NOMO-1 (cell line): ENCODE measurements at regions not wholly inside any gene's neighbourhood (a gene's known extent, or its start where the extent isn't known, plus 50 kb on each side); places are given as distances from the start of the nearest gene placed in this dataset.

Experiments
- DNase-seq, 2 experiments: peaks; one replicate each; lab custom pipeline; 2025; ENCODE audit not compliant: unreplicated experiment in 2 of 2; lab: John Stamatoyannopoulos, UW

DNA sequence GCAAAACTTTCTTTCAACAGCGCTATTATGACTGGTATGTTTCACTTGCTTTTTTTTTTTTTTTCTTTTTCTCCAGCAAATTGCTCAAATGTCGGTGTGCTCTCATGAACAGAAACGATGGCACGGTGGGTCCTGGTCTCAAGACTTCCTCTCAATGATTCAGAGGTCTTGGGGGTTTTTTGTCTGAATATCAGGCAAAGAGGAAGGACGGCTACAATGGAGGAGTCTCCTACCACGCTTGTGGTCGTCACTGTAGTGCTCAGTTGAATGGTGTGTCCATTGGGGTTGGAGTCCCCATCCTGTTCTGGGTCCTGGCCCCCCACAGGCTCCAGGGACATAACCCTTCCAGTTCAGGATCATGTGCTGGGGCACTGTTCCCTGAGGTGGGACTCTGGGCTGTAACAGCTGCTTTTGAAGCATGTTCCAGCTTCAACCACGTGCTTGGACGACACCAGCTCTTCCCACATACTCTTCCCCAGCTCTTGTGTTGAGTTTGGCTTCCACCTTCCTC, 266.7 kb upstream of the KLF6 start:
- DNase-seq = peak in 1 of 2 experiments; percentile 41

DNA sequence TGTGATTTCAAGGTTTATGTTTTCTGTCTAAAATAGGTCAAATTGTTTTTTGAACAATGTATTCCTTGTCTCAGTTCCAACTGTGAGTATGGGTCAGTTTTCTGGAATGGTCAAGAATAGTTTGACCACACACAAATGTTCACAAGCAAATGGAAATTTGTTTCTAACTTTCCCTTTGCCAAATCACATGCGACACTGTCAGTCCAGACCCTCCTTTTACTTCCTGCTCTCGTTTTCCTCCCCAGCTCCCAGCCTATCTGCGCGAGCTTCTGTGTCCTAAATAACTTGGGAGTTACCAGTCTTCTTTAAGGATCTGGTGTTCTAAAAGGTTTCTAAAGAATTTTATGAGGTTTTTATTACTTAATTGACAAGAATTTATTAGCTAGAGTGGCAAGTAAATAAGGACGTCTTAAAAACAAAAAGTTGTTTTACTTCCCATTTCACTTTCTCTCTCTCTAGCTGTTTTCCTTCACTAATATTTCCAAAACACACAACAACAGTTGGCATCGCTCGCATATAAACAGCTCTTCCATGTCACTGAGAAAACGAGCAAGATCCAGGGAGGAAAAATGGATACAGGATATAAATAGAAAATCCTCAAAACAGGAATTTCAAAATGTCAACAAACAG, 266.1 kb upstream of the KLF6 start:
- peak in 1 of 2 experiments; percentile 48 for DNase-seq

DNA sequence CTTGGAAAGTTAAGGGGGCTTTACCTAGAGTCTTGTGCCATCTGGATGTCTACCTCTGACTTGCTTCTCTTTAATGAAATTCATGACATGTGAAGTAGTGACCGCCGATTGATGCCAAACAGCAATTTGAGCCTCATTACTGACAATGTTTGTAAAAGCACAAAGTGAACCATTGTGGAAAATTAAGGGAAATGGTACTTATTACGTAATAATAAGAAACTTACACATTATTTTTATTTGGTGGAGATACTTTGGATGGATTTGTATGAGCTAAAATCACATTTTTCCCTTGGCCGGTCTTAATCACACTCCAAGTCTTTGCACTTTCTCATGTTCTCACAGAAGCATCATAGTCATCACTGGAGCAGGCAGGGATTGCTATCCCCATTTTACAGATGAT, 265.1 kb upstream of the KLF6 start:
- DNase-seq = no peak

DNA sequence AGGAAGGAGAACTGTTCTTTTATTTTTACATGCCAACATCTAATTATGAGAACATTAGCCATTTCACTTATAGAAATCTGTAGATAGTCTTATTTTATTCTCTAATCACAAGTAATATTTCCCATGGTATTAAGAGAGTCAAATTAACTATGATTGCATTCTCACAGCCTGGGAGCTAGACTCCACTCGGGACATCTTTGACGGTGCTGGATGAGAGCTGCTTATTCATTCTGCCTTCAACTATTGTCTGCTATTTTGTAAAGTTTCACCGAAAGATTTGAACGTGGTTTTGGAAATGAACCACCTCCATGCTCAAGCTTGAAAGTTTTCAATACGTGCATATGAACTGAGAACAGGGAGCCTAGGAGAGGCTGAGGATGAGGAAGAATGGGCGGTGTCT, 264.3 kb upstream of the KLF6 start:
- no peak for DNase-seq

DNA sequence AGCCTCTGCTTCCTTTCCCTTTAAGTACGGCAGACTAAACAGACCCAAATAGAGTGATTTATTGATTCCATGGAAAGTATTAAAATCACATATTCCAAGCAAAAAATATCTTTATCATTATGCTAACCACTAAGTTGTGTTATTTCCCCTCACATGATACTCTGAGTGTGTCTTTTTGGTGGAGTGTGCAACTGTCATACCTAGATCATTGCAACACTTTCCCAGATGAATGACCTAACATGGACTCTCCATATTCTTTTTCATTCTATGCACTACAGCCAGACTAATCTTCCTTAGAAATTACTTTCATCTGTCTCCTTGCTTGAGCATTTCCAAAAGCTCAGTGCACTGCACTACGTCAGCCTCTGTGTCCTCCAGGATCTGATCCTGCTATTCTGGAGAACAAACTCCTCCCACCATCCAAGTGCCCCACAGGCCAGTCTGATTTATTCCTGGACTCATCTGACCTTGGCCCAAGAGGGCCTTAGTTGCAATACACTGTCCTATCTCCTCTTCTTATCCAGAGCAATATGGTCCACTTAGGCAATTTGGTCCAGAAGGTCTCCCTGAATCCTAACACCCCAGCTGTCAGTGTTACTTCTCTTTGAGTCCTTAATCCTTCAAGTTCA, 263.3 kb upstream of the KLF6 start:
- DNase-seq = no peak

DNA sequence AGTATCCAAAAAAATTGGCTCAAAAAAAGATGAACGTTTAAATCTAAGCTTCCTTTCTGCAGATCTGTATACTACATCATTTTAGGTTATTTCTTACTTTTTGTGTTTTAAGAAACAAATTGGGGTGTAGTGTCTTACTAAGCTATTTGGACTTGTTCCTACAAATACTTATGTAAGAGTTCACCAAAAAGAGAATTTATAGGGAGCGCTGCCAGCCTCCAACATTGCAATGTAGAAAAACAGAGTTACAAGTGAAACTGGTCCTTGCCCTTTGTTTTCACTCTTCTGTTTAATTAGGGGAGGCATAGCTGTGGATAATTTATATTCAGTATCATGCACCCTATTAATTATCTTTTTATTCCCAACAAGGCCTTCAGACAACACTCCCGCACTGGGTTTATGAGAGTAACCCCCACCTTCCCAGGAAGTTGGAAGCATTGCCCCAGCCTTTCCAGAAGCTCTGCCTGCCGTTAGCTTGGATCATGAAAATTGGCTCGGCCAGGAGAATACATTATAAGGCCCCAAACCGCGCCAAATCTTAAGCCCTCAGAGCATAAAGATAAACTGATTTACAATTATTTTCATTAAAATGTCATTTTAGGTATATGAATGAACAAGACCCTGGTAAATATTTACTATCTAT, 261.8 kb upstream of the KLF6 start:
- DNase-seq = no peak

DNA sequence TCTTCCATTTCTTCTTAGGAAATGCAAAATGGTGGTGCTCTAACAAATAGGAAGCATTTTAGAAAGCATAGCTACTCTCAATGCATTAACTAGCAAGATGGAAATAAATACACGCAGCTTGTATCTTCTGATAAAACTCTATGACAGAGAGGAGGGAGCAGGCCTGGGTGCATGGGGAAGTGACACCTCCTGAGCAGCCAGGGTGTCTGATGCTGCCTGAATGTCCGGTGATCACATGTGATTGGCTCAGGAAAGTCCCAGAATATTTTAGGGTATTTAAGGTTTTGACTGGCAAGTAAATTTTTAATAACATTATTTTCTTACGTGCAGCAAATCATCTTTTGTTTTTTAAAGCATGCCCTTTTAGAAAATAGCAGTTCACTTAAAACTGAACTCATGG, 261.0 kb upstream of the KLF6 start:
- DNase-seq = no peak

DNA sequence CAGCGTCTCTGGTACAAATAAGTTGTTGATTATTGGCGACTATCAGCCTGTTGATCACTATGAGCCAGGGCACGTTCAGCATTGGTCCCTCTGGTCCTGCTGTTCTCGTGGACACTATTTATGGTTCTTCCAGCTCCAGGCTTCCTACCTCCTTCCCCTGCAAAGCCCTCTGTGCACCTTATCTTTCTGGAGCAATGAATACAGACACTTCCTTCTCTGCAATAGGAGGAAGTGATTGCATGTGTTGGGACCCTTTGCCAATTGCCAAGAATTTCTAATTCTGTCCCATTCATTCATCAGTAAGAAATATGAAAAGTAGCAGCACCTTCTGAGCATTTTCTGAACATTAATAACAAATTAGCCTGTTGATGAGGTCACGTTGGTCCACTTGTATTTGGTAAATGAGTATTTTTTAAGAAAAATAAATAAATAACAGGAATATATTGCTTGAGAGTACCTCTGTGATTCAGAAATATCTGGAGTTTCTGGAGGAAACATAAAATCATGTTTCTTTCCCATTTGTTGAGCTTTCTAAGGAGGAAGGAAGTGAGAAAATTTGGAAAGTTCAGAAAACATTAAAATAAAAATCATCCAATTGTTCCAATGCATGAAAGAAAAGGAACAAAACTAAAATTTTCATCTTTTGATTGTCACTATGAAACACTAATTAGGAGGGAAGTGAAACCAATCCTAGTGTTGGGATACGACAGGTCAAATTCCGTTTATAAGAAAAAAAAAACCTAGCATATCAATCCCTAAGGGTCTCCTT, 259.1 kb upstream of the KLF6 start:
- DNase-seq = no peak

DNA sequence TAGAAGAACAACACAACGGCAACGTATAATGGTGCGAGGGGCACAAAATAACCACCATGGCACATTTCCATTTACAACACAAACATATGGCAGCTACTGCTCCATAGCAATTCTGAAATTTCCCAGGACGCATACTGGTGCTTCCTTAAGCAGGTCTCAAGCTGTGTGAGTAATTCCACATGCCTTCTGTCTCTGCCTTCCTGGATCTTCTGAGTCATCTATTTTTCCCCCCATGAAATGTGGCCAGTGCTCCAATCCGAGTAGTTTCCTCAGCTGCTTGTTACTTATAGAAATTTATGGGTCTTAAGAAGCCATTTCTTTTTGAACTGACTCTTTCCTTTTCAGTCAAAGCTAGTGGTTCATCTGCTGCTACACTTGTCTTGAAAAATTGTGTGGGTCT, 256.6 kb upstream of the KLF6 start:
- no peak for DNase-seq

DNA sequence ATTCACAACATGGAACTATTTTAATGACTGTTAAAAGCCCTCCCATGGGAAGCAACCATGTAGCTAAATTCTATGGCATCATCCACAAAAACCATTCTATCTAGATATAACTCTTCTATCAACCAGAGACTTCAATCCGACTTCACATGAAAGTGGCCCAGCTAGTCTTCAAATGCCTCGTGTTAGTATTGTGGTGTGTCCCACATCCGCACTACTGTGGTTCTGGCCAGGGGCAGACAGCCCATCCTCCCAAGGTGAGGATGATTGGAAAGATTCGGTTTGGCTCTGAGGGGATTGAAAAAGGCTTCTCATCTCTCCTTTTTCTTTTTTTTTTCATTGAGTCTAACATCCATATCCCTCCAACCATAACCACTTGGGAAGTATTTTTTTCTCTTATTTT, 253.0 kb upstream of the KLF6 start:
- DNase-seq = no peak

DNA sequence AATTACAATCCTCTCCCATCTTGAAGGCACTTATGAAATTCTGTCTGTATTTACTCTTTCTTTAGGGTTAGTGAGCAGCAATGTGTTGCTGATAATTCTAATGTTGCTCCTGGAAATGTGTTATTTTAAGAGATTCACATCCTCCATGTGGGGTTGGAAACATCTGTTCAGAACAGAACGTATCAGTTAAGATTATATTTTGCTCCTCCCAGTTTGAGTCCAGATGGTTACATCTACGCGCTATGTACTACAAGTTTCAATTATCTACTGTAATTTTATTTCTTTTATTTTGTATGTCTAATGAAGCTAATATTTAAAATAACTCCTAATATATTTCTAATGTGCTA, 250.6 kb upstream of the KLF6 start:
- no peak for DNase-seq

DNA sequence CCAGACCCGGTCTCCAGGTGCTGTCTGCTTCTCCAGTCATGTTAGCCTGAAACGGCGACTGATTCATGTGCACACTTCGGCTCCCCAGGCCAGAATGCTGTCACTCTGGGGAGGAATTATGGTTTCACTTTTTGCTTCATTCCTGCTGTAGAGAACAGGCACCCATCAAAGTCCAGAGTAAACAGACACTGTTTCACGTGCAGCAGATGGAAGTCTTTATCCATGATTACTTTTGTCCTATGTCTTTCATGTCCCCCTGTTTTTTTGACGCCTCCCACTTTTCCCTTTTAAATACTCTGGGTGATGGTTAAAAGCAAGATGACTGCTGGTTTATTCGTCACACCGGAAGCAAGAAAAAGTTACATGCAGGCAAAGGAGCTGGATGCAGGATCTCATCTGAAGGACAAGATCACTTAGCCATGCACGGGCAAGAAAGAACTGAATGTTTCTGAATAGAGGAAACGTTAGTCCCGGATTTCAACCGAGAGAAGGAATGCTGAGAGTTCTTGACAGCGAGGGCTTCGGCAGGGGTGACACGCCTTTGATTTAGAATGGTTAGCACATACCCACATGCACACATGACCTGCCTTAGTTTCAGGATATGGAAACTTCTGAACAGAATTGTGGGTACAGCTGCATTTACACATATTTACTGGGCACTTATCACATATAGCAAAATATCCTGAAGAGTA, 250.0 kb upstream of the KLF6 start:
- DNase-seq = no peak

DNA sequence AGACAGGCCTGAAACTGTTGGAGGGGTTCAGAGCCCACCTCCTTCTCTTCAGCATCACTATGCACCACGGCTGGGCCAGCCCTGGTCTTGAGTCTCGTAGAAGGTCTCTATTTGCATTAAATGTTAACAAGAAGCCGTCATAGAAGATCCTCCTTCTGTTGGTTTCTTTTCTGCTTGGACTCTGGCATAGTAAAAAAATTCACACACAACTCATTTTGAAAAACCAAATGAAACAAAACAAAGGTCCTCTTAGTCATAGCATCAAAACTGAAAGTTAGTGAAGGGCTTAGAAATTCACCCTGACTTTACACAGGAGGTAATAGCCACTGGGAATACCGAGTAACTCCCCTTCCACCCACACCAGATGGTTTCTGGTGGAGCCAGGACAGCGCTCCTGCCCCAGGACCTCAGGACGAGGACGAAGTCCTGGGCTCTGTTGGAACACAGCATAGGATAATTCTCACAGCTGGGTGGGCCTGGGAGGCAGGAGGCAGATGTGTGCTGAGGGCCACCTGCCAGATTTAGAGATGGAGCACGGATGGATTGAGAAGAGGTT, 248.4 kb upstream of the KLF6 start:
- DNase-seq = no peak

DNA sequence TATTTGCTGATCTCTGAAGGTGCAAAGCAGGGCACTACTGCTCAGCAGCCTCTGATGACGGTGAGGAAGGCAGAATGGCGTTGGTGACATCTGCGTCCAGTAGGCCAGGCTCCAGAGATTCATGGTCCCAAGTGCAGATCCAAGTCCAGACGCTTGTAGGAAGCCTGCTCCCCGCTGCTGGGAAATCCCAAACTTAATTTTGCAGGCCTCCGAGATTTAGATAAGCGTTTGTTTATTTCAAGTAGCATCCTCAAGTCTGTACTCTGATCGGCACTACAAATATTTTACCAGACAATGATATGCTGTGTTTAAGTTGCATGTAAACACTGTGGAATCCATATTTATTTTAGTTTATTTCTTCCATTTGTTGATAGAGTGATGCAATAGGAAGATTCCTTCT, 244.9 kb upstream of the KLF6 start:
- DNase-seq = no peak

DNA sequence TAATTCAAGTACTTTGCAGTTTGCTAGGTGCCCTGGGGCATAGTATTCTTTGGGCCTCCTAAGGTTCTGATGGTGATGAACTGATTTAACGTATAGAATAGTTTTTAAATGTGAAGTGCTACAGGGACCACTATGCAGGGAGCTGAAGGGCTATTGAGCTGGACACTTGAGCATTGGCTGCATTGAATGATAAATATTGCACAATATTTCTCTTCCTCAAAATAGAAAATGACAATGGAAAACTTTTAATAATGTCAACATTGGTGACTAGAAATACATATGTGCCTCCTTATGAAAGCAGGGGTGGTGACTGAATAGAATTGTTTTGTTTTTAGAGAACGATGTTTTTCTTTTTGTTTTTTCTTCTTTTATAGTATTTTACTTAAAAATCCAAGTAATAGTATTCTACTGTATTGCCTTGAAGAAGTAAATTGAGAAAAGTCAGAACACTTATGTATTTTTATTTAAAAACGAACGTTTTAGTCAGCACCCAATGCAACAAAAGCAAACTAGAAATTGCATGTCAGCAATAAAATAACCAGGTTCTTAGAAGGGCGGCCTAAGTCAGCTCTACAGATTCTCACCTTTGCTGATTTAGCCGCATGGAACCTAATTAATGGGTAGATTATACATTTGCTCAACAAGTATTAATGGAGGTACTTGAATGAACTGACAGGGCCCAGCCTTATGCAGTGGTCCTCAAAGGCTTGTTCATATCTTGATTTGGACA, 244.0 kb upstream of the KLF6 start:
- no peak for DNase-seq

DNA sequence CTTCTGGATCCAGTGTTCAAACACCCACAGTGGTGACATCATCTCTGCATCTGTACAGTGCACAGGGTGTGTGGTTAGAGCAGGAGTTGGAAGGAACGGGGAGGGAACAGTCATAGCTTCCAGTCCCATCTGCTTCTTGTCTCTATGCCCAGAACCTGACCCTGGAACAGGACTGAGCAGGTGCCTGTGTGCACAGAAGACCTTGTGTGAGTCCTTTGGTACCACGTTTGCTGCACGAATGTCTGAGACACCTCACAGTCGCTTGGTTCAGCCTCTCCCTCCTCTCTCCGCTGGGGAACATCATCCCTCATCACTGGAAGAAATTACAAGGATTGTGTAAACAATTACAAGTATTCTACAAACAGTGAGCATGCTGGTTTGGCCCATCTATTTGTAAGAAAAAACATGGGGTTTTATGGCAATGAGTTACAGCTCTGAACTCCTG, 243.0 kb upstream of the KLF6 start:
- no peak for DNase-seq

DNA sequence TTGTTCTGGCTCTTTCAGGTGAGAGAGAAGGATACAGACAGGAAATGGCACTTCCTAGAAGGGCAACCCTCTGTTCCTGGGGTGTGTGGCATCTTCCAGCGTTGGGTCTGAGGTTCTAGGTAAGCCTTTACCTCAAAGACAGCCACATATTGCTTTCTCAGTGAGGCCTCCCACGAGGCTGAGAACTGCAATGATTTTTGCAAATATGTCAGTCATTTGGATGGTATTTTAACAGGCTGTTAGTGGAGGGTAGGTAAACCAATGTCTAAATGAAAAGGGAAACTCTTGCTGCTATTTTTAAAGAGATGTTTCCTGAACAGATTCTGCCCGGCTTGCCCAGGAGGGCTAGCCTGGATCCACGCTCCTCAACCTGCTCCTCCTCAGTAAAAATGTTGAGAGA, 240.3 kb upstream of the KLF6 start:
- no peak for DNase-seq

DNA sequence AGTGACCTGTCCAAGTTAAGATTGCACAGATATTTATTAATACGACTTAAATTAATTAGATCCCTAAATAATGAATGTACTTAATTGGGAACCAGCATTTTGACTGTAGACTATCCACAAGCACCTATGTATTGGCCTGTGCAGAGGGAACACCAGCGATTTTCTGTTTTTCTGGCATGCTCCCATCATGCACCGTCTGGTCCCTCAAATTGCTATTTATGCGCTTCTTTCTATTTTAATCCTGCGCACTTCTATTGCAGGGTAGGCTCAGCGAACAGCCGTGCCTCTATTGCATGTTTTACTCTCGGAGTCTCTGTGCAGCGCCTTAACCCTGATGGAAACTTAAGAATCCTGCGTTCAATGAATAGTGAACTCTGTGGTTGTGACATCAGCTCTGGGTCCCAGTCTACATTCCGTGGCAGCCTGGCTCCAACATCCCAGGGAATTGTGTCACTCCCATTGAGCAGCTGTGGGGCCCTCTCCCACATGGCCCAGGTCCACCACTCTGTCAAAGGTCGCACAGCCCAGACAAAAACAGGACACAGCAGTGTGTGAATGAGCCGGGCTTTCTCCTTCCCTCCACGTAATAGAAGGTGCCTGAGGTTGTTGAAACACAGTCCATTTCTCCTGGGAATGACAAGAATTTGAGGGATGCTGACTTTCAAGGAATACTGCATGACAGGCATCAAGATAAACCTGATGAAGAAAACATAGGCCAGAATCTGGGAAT, 239.7 kb upstream of the KLF6 start:
- DNase-seq = no peak

DNA sequence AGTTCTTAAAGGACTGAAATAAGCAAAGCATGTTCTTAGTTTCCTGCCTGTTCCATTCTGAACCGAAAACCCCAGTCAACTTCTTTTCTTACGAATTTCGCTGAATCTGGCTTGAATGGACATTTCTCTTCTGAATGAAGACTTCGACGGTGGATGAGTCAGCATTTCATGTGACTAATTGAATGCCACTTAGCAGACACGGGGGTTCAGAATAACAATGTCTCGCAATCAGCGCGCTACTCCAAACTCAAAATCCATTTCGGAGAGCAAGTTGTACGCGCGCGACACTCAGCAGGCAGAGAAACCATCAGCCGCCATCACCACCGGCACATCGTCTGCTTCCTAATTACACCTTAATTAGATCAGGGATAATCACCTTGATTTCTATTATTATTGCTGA, 239.0 kb upstream of the KLF6 start:
- no peak for DNase-seq
